DND-41 (cell line): ENCODE measurements at regions not wholly inside any gene's neighbourhood (a gene's known extent, or its start where the extent isn't known, plus 50 kb on each side); places are given as distances from the start of the nearest gene placed in this dataset.

Experiments
- ATAC-seq: fragments of 200-7000 bp; cut with Tn5 transposase; 3 replicates; pipeline ENCODE4 v1.9.1; 2021; ENCODE audit warnings: low read depth; ENCODE audit not compliant: insufficient read depth
- DNase-seq: peaks from one replicate; pipeline ENCODE4 v3.0.0-alpha.2; 2020
- H2AFZ ChIP-seq: 2 replicates; pipeline ENCODE4 v1.6.0; 2012; ENCODE audit warnings: low read depth, low read length
- H3K27ac ChIP-seq: 2 replicates; pipeline ENCODE4 v1.5.1; 2012; ENCODE audit warnings: low read length, inconsistent platforms
- H3K27me3 ChIP-seq: fragments of 200-600 bp; sonication (generic); 2 replicates; pipeline ENCODE4 v1.6.0; 2012; ENCODE audit warnings: low read length, mild to moderate bottlenecking, inconsistent platforms; ENCODE audit not compliant: insufficient read depth, poor library complexity
- H3K36me3 ChIP-seq: 2 replicates; pipeline ENCODE4 v1.5.1; 2012; ENCODE audit warnings: low read length, inconsistent platforms; ENCODE audit not compliant: insufficient read depth
- H3K4me1 ChIP-seq: 2 replicates; pipeline ENCODE4 v1.5.1; 2012; ENCODE audit warnings: mild to moderate bottlenecking, low read length; ENCODE audit not compliant: insufficient read depth
- H3K4me2 ChIP-seq: 2 replicates; pipeline ENCODE4 v1.6.0; 2012; ENCODE audit warnings: mild to moderate bottlenecking, moderate library complexity, low read length, inconsistent platforms; ENCODE audit not compliant: insufficient read depth
- H3K4me3 ChIP-seq, 2 experiments: fragments of 200-600 bp in 1 of 2; shearing (Covaris generic) in 1 of 2; 2 replicates each; pipeline ENCODE4 v1.5.1; 2012 to 2016; ENCODE audit warnings: inconsistent platforms in 2 of 2, low read length in 2 of 2, mild to moderate bottlenecking in 2 of 2, low read depth in 1 of 2, moderate library complexity in 1 of 2
- H3K79me2 ChIP-seq: 2 replicates; pipeline ENCODE4 v1.6.0; 2012; ENCODE audit warnings: low read length, inconsistent platforms; ENCODE audit not compliant: insufficient read depth
- H3K9ac ChIP-seq: 2 replicates; pipeline ENCODE4 v1.6.0; 2012; ENCODE audit warnings: low read depth, mild to moderate bottlenecking, inconsistent platforms, low read length, moderate library complexity
- H3K9me3 ChIP-seq: 2 replicates; pipeline ENCODE4 v1.5.1; 2012; ENCODE audit warnings: low read length, moderate library complexity, mild to moderate bottlenecking, inconsistent platforms; ENCODE audit not compliant: insufficient read depth, severe bottlenecking
- H4K20me1 ChIP-seq: 2 replicates; pipeline ENCODE4 v1.6.0; 2012; ENCODE audit warnings: low read length; ENCODE audit not compliant: insufficient read depth
- EZH2 ChIP-seq: IDR thresholded peaks from 3 replicates; pipeline ENCODE4 v1.6.1; 2012; ENCODE audit warnings: borderline replicate concordance, low read depth, mild to moderate bottlenecking, moderate library complexity, low read length, inconsistent platforms; ENCODE audit not compliant: severe bottlenecking
- TF ChIP-seq, protein P1 (sequence below): IDR thresholded peaks from 2 replicates; pipeline ENCODE4 v1.5.1; 2012; ENCODE audit warnings: borderline replicate concordance, low read length, moderate library complexity, mild to moderate bottlenecking; ENCODE audit not compliant: poor library complexity, severe bottlenecking; ENCODE audit errors: extremely low read depth

DNA sequence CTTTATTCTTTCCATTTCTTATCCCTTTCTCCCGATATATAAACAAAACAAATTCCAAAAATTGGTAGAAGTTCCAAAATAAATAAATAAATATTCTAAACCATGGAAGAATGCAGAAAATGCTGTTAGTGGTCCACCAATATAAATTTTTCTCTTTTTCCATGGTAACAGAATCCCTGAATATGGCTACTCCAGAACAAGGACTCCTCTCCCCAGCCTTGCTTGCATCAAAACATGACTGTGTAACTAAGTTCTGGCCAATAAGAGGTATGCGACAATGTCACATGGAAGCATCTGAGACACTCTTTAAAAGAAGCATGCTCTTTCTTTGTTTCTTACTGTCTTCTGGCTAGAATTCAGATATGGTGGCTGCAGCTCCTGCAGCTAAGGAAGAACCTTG, 325.1 kb upstream of the TANK start:
- H3K79me2 ChIP-seq, result no peaks in the 10 kb centered on the region
- H3K9ac ChIP-seq, result no peak overlapping the region
- H3K27me3 ChIP-seq, result no peaks in the 10 kb centered on the region
- no peaks in the 10 kb centered on the region for H4K20me1 ChIP-seq
- no peak overlapping the region for H3K4me2 ChIP-seq
- no peak overlapping the region for H3K4me3 ChIP-seq
- H3K27ac ChIP-seq, result no peak overlapping the region
- ATAC-seq, result no peak
- DNase-seq, result no peak
- no peaks in the 10 kb centered on the region for H3K9me3 ChIP-seq
- no peaks in the 10 kb centered on the region for H3K4me1 ChIP-seq
- no peak for TF ChIP-seq EZH2
- TF ChIP-seq, protein P1, sequence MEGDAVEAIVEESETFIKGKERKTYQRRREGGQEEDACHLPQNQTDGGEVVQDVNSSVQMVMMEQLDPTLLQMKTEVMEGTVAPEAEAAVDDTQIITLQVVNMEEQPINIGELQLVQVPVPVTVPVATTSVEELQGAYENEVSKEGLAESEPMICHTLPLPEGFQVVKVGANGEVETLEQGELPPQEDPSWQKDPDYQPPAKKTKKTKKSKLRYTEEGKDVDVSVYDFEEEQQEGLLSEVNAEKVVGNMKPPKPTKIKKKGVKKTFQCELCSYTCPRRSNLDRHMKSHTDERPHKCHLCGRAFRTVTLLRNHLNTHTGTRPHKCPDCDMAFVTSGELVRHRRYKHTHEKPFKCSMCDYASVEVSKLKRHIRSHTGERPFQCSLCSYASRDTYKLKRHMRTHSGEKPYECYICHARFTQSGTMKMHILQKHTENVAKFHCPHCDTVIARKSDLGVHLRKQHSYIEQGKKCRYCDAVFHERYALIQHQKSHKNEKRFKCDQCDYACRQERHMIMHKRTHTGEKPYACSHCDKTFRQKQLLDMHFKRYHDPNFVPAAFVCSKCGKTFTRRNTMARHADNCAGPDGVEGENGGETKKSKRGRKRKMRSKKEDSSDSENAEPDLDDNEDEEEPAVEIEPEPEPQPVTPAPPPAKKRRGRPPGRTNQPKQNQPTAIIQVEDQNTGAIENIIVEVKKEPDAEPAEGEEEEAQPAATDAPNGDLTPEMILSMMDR, result no peak
- H3K36me3 ChIP-seq, result no peaks in the 10 kb centered on the region
- H2AFZ ChIP-seq, result no peak overlapping the region

DNA sequence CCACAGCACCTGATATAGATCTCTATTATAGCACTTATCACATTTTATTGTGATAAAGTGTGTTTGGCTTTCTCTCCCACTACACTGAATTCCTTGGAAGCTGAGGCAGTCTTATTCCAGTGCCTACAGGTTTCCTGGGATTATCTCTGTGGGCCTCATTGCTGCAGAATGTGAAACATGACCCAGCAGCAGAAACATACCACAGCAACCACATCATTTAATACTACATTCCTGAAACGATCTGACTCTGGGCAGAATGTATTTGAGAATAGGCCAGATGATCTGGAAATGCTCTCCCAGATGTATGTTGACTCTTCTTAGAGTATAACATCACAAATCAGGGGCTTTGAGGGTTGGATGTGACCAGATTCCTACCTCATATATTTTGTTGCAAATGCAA, 323.5 kb upstream of the TANK start:
- no peaks in the 10 kb centered on the region for H4K20me1 ChIP-seq
- TF ChIP-seq, protein P1, result no peak
- TF ChIP-seq EZH2, result no peak
- no peak overlapping the region for H3K9ac ChIP-seq
- no peak for ATAC-seq
- H2AFZ ChIP-seq, result no peak overlapping the region
- H3K27me3 ChIP-seq, result no peaks in the 10 kb centered on the region
- no peaks in the 10 kb centered on the region for H3K79me2 ChIP-seq
- H3K36me3 ChIP-seq, result no peaks in the 10 kb centered on the region
- no peak overlapping the region for H3K27ac ChIP-seq
- no peak overlapping the region for H3K4me2 ChIP-seq
- no peak overlapping the region for H3K4me3 ChIP-seq
- no peaks in the 10 kb centered on the region for H3K9me3 ChIP-seq
- no peaks in the 10 kb centered on the region for H3K4me1 ChIP-seq
- no peak for DNase-seq

DNA sequence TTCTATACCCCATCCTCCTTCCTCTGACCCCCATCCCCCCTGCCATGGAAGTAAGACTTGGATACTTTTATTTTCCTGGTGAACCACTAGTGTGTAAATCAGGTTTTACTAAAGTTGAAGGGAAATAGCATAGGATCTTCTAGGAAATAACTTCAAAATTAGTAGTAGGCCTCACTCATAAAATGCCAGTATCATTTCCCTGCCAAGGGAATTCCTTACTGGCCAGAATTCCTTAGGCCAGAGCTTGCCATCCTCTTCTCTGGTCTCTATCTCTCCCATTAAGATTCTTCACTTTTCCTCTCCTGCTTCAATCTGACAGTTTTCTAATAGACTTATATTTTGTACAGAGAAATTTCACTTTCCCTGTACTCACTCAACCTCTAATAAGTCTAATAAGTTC, 322.8 kb upstream of the TANK start:
- no peak overlapping the region for H3K4me3 ChIP-seq
- no peaks in the 10 kb centered on the region for H3K4me1 ChIP-seq
- no peak overlapping the region for H3K4me2 ChIP-seq

DNA sequence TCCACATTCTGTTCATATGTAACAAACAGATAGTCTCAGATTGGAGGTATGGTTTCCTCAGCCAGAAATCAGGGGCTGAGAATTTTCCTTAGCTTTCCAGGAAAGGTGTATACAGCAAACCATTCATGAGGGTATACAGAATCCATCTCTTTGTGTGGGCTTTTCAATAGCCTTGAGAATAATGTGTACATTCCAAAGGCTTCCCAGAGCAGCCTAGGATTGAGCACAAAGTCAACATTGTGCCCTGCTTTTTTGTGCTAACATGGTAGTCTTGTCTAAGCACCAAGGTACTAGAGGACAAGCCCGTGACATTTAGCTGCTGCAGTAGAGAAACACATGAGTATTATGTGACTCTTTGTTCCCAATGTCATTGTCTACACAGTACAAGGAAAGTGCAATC, 322.1 kb upstream of the TANK start:
- H2AFZ ChIP-seq, result no peak overlapping the region
- no peaks in the 10 kb centered on the region for H4K20me1 ChIP-seq
- peaks cover 2% of the 10 kb centered on the region for H3K9me3 ChIP-seq
- H3K9ac ChIP-seq, result no peak overlapping the region
- H3K4me1 ChIP-seq, result no peaks in the 10 kb centered on the region
- DNase-seq (no peak), ATAC-seq (no peak)
- H3K4me2 ChIP-seq, result no peak overlapping the region
- no peaks in the 10 kb centered on the region for H3K27me3 ChIP-seq
- H3K4me3 ChIP-seq, result no peak overlapping the region
- no peaks in the 10 kb centered on the region for H3K79me2 ChIP-seq
- no peaks in the 10 kb centered on the region for H3K36me3 ChIP-seq
- TF ChIP-seq EZH2, result no peak
- TF ChIP-seq, protein P1, result no peak
- no peak overlapping the region for H3K27ac ChIP-seq

More for the DNA sequence above, 322.8 kb upstream of the TANK start:
- Histone ChIP-seq H3K36me3 (no peaks in the 10 kb centered on the region), H2AFZ (no peak overlapping the region), H3K9ac (no peak overlapping the region), H3K79me2 (no peaks in the 10 kb centered on the region), H3K9me3 (no peaks in the 10 kb centered on the region), H4K20me1 (no peaks in the 10 kb centered on the region), H3K27me3 (no peaks in the 10 kb centered on the region), H3K27ac (no peak overlapping the region)
- TF ChIP-seq, protein P1, result no peak
- no peak for TF ChIP-seq EZH2
- DNase-seq (no peak), ATAC-seq (no peak)
